ENCODE measurements at regions not wholly inside any gene's neighbourhood (a gene's known extent, or its start where the extent isn't known, plus 50 kb on each side); places are given as distances from the start of the nearest gene placed in this dataset.

- TF ChIP-seq CTCF (conservative IDR thresholded peaks at IDR 0.05; ENCODE audit: low read depth, low read length) (no peak), CHD1 (IDR thresholded peaks at IDR 0.05; ENCODE audit: low read depth, low read length) (no peak), MXI1 (IDR thresholded peaks at IDR 0.05; ENCODE audit: borderline replicate concordance, low read depth, low read length) (no peak), USF2 (IDR thresholded peaks at IDR 0.05; ENCODE audit: low read depth, low read length) (no peak), POLR2A (IDR thresholded peaks at IDR 0.05; ENCODE audit: low read depth, low read length) (no peak), RFX5 (IDR thresholded peaks at IDR 0.05; ENCODE audit: low read depth, low read length) (no peak), NFE2L2 (IDR thresholded peaks at IDR 0.05; ENCODE audit: low read depth, low read length) (no peak), RAD21 (IDR thresholded peaks at IDR 0.05; ENCODE audit: low read length) (no peak)
Observed at GRCh38 chr11:95322539-95322938, 91.5 kb upstream of the SESN3 start.

All from IMR-90 (cell line).